Stomach (tissue), 8 donors: ENCODE measurements at regions not wholly inside any gene's neighbourhood (a gene's known extent, or its start where the extent isn't known, plus 50 kb on each side); places are given as distances from the start of the nearest gene placed in this dataset.

Source experiments
- DNase-seq, 2 donors: peaks; one replicate each; pipeline versions ENCODE4 v3.0.0 to v3.0.0-alpha.2; 2013 to 2019
- H3K27ac ChIP-seq, 5 donors: fragments of 200-600 bp in 4 of 5; sonication (generic) in 4 of 5; one replicate each; pipeline ENCODE4 v1.5.1; 2013 to 2019; ENCODE audit warnings: mild to moderate bottlenecking in 1 of 5, moderate library complexity in 1 of 5
- H3K27me3 ChIP-seq, 3 donors: fragments of 200-600 bp; sonication (generic); one replicate each; pipeline ENCODE4 v1.5.1; 2017 to 2019; ENCODE audit warnings: mixed run types in 1 of 3
- H3K36me3 ChIP-seq, 4 donors: fragments of 200-600 bp; sonication (generic); 1 replicate in 3 of 4; 2 replicates in 1 of 4; pipeline ENCODE4 v1.5.1; 2016 to 2019
- H3K4me1 ChIP-seq, 4 donors: fragments of 200-600 bp; sonication (generic); one replicate each; pipeline ENCODE4 v1.5.1; 2016 to 2019
- H3K4me3 ChIP-seq, 4 donors: fragments of 200-600 bp; sonication (generic) in 3 of 4; one replicate each; pipeline ENCODE4 v1.5.1; 2016 to 2019; ENCODE audit warnings: mild to moderate bottlenecking in 1 of 4
- H3K9me3 ChIP-seq, 4 donors: fragments of 200-600 bp; sonication (generic); one replicate each; pipeline ENCODE4 v1.5.1; 2016 to 2019
- EP300 ChIP-seq: sonication (generic); formaldehyde crosslinking; IDR thresholded peaks from one replicate; pipeline ENCODE4 v1.6.1; 2017; ENCODE audit warnings: antibody characterized with exemption
- POLR2A ChIP-seq, 4 donors: fragments of 450-650 bp; IDR thresholded peaks; one replicate each; pipeline ENCODE4 v1.6.1; 2016; ENCODE audit warnings: antibody characterized with exemption in 4 of 4, control low read depth in 2 of 4, mild to moderate bottlenecking in 1 of 4, moderate library complexity in 1 of 4
- POLR2AphosphoS5 ChIP-seq, 3 donors: sonication (generic); formaldehyde crosslinking; IDR thresholded peaks; one replicate each; pipeline ENCODE4 v1.6.1; 2016; ENCODE audit warnings: antibody characterized with exemption in 3 of 3
- WGBS, 5 donors: extraction: QIAGEN DNeasy Blood & Tissue Kit in 3 of 5; methylation state at CpG; one replicate each; pipeline versions ENCODE4 v1.1.5 to v1.1.7; 2013 to 2018; 5-methylcytosine and 5-hydroxymethylcytosine counted together
- intact Hi-C: fragments of 100-400 bp; cut with DNase I; formaldehyde crosslinking; loops from one replicate; pipeline ENCODE4 v1.15.1; 2023; ENCODE audit warnings: low total_unique reads
- TF ChIP-seq, protein P1 (sequence below), 7 experiments: fragments of 450-650 bp in 4 of 7; fragments of 200-600 bp in 3 of 7; sonication (generic) in 3 of 7; IDR thresholded peaks; one replicate each; pipeline ENCODE4 v1.5.1; 2016 to 2019; ENCODE audit warnings: antibody characterized with exemption in 7 of 7, control low read depth in 2 of 7, mild to moderate bottlenecking in 1 of 7
- donor health status: healthy with polysubstance abuse.
- donor health status: Bipolar disorder and iron deficiency.
- donor health status: healthy.

DNA sequence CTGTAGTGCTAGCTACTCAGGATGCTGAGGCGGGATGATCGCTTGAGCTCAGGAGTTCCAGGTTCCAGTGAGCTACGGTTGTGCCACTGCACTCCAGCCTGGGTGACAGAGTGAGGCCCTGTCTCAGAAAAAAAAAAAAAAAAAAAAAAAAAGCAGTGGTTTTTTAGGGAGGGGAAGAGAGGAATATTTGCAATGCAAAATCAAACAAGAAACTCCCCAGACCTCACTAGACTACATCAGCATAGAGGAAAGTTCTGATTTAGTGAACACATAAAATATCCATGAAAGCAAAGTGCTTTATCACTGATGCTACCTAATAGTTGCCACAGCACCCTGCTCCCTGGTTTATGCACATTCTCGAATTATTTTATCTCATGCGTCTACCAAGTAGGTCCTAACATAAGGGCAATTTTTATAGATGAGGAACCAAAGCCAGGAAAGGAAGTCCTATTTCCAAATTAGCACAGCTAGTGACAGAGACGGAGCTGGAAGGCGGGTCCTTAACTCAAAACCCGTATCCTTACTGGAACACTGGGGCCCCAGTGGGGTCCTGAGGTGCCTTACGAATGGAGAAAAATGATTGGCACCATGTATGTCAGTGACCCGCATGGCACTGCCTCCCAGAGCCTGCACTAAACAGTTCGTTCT is 50.7 kb upstream of the GPR157 start:
- H3K27me3 ChIP-seq = peaks cover 0 to 31% (median 5%) of the 10 kb centered on the region in 3 donors
- peak overlapping the region in 1 of 4 donors; percentile 87 for H3K4me3 ChIP-seq
- intact Hi-C loops = no loop called here
- TF ChIP-seq, protein P1, sequence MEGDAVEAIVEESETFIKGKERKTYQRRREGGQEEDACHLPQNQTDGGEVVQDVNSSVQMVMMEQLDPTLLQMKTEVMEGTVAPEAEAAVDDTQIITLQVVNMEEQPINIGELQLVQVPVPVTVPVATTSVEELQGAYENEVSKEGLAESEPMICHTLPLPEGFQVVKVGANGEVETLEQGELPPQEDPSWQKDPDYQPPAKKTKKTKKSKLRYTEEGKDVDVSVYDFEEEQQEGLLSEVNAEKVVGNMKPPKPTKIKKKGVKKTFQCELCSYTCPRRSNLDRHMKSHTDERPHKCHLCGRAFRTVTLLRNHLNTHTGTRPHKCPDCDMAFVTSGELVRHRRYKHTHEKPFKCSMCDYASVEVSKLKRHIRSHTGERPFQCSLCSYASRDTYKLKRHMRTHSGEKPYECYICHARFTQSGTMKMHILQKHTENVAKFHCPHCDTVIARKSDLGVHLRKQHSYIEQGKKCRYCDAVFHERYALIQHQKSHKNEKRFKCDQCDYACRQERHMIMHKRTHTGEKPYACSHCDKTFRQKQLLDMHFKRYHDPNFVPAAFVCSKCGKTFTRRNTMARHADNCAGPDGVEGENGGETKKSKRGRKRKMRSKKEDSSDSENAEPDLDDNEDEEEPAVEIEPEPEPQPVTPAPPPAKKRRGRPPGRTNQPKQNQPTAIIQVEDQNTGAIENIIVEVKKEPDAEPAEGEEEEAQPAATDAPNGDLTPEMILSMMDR (IDR thresholded peaks at IDR 0.05) = no peak
- no peak for TF ChIP-seq POLR2A (IDR thresholded peaks at IDR 0.05)
- no peak for TF ChIP-seq POLR2AphosphoS5 (IDR thresholded peaks at IDR 0.05)
- TF ChIP-seq EP300 = no peak
- H3K36me3 ChIP-seq = peaks cover 0 to 9% (median 7%) of the 10 kb centered on the region in 4 donors
- peaks cover 30 to 56% (median 37%) of the 10 kb centered on the region in 4 donors for H3K4me1 ChIP-seq
- peak overlapping the region in 2 of 5 donors; percentile 81 to 85 for H3K27ac ChIP-seq
- no peak for DNase-seq
- WGBS, 5 donors = 80 to 89% (median 86%) methylated on average over 11 of the region's 11 CpGs
- no peaks in the 10 kb centered on the region for H3K9me3 ChIP-seq

DNA sequence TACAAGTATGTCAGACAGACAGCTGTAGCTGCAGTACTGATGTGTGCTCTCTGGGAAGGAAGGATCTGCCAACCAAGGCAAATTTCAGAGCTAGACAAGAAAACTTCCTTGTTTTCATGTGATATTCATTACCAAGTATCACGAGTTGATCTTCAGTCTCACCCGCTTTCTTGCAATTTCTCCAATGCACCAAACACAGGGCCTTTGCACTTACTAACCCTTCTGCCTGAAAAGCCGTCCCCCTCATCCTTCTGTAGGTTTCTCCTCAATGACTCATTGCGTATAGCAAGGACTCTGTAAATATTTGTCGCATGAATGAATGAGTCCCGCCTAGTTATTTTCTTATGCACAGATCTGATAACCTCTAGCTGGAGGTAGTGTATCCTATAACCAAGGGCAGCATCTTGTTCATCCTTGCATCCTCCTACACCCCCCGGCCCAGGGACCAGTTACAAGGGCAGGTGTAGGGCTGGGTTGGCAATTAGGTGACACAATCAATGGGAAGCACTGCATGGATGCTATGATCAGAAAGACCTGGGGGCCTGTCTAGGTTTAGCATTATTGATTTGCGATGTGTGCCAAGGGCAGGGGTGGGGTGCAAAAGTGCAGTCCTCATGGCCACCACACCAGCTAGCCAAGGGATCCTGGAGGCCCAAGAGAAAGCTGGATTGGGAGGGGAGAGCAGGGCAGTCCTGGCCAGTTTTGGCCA is 51.4 kb upstream of the GPR157 start:
- peak overlapping the region in 3 of 5 donors; percentile 72 to 85 (median 81) for H3K27ac ChIP-seq
- peaks cover 0 to 31% (median 5%) of the 10 kb centered on the region in 3 donors for H3K27me3 ChIP-seq
- no peaks in the 10 kb centered on the region for H3K9me3 ChIP-seq
- intact Hi-C loops = no loop called here
- DNase-seq = no peak
- peak overlapping the region in 2 of 4 donors; percentile 84 to 87 for H3K4me3 ChIP-seq
- H3K4me1 ChIP-seq = peaks cover 30 to 54% (median 37%) of the 10 kb centered on the region in 4 donors
- WGBS, 5 donors = 69 to 80% (median 72%) methylated on average over 8 of the region's 8 CpGs
- TF ChIP-seq EP300 (no peak), POLR2AphosphoS5 (IDR thresholded peaks at IDR 0.05) (peak in 1 of 3 donors; percentile 17), POLR2A (IDR thresholded peaks at IDR 0.05) (no peak)
- TF ChIP-seq, protein P1 (IDR thresholded peaks at IDR 0.05) = no peak
- H3K36me3 ChIP-seq = peaks cover 0 to 4% (median 3%) of the 10 kb centered on the region in 4 donors

DNA sequence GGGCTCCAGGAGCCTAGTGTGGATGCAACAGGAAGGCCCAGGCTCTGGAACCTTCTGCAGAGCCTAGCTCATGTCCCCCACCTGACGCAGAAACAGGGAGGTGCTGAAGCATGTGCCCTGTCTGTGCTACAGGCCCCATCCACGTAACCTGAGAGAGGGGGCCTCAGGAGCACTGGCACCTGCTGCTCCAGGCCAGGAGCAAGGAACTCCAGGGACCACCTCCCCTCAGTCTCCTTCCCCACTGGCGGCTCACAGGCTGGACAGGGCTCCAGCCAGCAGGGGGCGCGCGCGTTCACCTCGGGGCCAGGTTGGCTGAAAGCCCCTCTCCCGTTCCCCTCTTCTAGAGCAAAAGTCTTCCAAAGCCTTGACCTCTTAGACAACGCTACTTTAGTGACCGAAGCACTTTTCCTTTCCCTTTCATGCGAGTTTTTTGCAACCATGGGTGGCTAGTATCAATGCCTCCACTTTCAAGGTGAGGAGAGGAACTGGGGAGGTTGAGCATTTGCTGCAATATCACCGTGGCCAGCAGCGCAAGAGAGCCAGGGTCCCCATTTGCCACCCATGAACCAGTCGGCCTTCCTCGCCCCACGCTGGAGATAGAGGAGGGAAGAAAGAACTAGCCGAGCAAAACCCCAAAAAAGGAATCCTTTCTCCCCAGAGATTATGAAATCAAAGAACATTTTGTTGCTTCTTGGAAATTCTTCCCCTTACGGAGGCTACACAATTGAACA is 52.4 kb upstream of the GPR157 start:
- peak; percentile 74 to 76 for DNase-seq
- peaks cover 0 to 4% (median 0%) of the 10 kb centered on the region in 4 donors for H3K36me3 ChIP-seq
- H3K4me3 ChIP-seq = peak overlapping the region; percentile 62 to 87 (median 78)
- H3K9me3 ChIP-seq = no peaks in the 10 kb centered on the region
- peak overlapping the region in 4 of 5 donors; percentile 72 to 85 (median 76) for H3K27ac ChIP-seq
- H3K4me1 ChIP-seq = peaks cover 30 to 55% (median 37%) of the 10 kb centered on the region in 4 donors
- 10 to 17% (median 16%) methylated on average over 17 to 19 of the region's 19 CpGs for WGBS, 5 donors
- peaks cover 0 to 31% (median 5%) of the 10 kb centered on the region in 3 donors for H3K27me3 ChIP-seq
- peak in 1 of 3 donors; percentile 5 for TF ChIP-seq POLR2AphosphoS5 (IDR thresholded peaks at IDR 0.05)
- TF ChIP-seq, protein P1 (IDR thresholded peaks at IDR 0.05) = peak in 5 of 7 experiments; percentile 71 to 95 (median 93)
- TF ChIP-seq POLR2A (IDR thresholded peaks at IDR 0.05) = no peak
- TF ChIP-seq EP300 = no peak
- intact Hi-C loops = no loop called here
